ENCODE measurements at regions not wholly inside any gene's neighbourhood (a gene's known extent, or its start where the extent isn't known, plus 50 kb on each side); places are given as distances from the start of the nearest gene placed in this dataset.

GRCh38 chr2:175557810-175558377 is 376.4 kb upstream of the ATP5MC3 start:
- BruUV-seq (replicated peaks) = no TSS peak
- no peaks in the 10 kb centered on the region for H3K4me1 Mint-ChIP-seq (ENCODE audit: low read depth, unreplicated experiment)
- DNase-seq = no peak
- CTCF ChIA-PET = interaction anchor here (0.6 kb wide), 1 partner anchor 131 kb away, joined by 3 read pairs; no protein-coding TSS in a partner anchor
- intact Hi-C loops (cut with micrococcal nuclease; ENCODE audit: unreplicated experiment) = no loop called here
- H3K4me3 Mint-ChIP-seq (ENCODE audit: low read depth, unreplicated experiment) = no peak overlapping the region
- no peak for TF ChIP-seq CTCF (IDR thresholded peaks at IDR 0.05; ENCODE audit: unreplicated experiment)
- no peaks in the 10 kb centered on the region for H3K36me3 Mint-ChIP-seq (ENCODE audit: insufficient read depth, unreplicated experiment)
- no peaks in the 10 kb centered on the region for H3K9me3 Mint-ChIP-seq (ENCODE audit: low read depth, unreplicated experiment)
- peaks cover 21% of the 10 kb centered on the region for H3K27me3 Mint-ChIP-seq (ENCODE audit: unreplicated experiment)
- H3K27ac Mint-ChIP-seq (ENCODE audit: unreplicated experiment) = no peak overlapping the region

- Mint-ChIP-seq H3K9me3 (ENCODE audit: low read depth, unreplicated experiment) (no peaks in the 10 kb centered on the region), H3K36me3 (ENCODE audit: insufficient read depth, unreplicated experiment) (no peaks in the 10 kb centered on the region), H3K4me1 (ENCODE audit: low read depth, unreplicated experiment) (no peaks in the 10 kb centered on the region), H3K27ac (ENCODE audit: unreplicated experiment) (no peak overlapping the region), H3K4me3 (ENCODE audit: low read depth, unreplicated experiment) (no peak overlapping the region), H3K27me3 (ENCODE audit: unreplicated experiment) (peaks cover 21% of the 10 kb centered on the region)
- no TSS peak for BruUV-seq (replicated peaks)
- DNase-seq = no peak
- intact Hi-C loops (cut with micrococcal nuclease; ENCODE audit: unreplicated experiment) = no loop called here
- TF ChIP-seq CTCF (IDR thresholded peaks at IDR 0.05; ENCODE audit: unreplicated experiment) = no peak
- CTCF ChIA-PET = no interaction called here
These were observed 372.4 kb upstream of the ATP5MC3 start for GRCh38 chr2:175553910-175554309.

DNA sequence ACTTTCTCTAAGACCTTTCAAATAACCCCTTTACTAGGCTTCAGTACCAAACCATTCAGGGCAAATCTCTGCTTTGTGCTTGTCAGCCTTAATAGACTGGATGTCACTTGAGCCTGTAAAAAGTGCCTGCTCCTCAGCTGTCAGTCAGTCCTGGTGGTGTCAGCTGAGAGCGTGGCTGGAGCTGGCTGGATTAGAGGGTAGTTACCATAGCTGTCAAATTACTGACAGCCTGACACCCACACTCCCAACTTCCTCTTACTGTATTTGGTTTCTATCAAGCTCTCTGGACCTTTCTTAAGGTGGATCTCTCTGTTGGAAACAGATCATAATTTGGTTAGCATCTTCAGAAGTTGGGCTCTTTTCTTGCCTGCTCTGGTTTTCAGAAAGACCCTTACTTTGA is 371.4 kb upstream of the ATP5MC3 start:
- H3K27me3 Mint-ChIP-seq (ENCODE audit: unreplicated experiment) = peaks cover 21% of the 10 kb centered on the region
- H3K4me3 Mint-ChIP-seq (ENCODE audit: low read depth, unreplicated experiment) = no peak overlapping the region
- H3K4me1 Mint-ChIP-seq (ENCODE audit: low read depth, unreplicated experiment) = no peaks in the 10 kb centered on the region
- no peak overlapping the region for H3K27ac Mint-ChIP-seq (ENCODE audit: unreplicated experiment)
- DNase-seq = no peak
- no peaks in the 10 kb centered on the region for H3K36me3 Mint-ChIP-seq (ENCODE audit: insufficient read depth, unreplicated experiment)
- no TSS peak for BruUV-seq (replicated peaks)
- no peaks in the 10 kb centered on the region for H3K9me3 Mint-ChIP-seq (ENCODE audit: low read depth, unreplicated experiment)
- CTCF ChIA-PET = no interaction called here
- intact Hi-C loops (cut with micrococcal nuclease; ENCODE audit: unreplicated experiment) = no loop called here
- TF ChIP-seq CTCF (IDR thresholded peaks at IDR 0.05; ENCODE audit: unreplicated experiment) = no peak

DNA sequence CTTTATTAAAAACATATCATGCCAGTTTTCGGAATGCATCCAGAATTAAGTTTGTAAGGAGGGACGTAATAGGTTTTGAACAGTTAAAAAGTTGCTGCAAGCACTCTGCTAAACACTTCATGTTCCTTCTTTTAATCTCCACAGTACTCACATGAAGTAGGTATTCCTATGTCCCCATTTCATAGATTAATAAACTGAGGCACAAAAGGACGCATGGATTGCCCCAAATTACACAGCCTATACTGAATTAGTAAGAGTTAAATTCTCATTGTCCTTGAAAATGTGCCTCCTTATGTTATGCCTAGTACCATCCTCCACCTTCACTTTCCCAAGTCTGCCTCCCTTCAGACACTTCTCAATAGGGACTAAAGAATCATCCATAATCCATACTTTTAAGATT is 358.9 kb upstream of the ATP5MC3 start:
- Mint-ChIP-seq H3K27me3 (ENCODE audit: unreplicated experiment) (no peaks in the 10 kb centered on the region), H3K4me1 (ENCODE audit: low read depth, unreplicated experiment) (no peaks in the 10 kb centered on the region), H3K9me3 (ENCODE audit: low read depth, unreplicated experiment) (peaks cover 6% of the 10 kb centered on the region), H3K4me3 (ENCODE audit: low read depth, unreplicated experiment) (no peak overlapping the region), H3K36me3 (ENCODE audit: insufficient read depth, unreplicated experiment) (no peaks in the 10 kb centered on the region), H3K27ac (ENCODE audit: unreplicated experiment) (no peak overlapping the region)
- no peak for TF ChIP-seq CTCF (IDR thresholded peaks at IDR 0.05; ENCODE audit: unreplicated experiment)
- CTCF ChIA-PET = interaction anchor here (0.7 kb wide), 2 partner anchors 12 to 19 kb away, joined by 3 to 6 read pairs; no protein-coding TSS in a partner anchor
- no TSS peak for BruUV-seq (replicated peaks)
- intact Hi-C loops (cut with micrococcal nuclease; ENCODE audit: unreplicated experiment) = no loop called here
- no peak for DNase-seq
